GM21619 (cell line): ENCODE measurements at regions not wholly inside any gene's neighbourhood (a gene's known extent, or its start where the extent isn't known, plus 50 kb on each side); places are given as distances from the start of the nearest gene placed in this dataset.
"Not testable (repeated sequence)": the region's sequence is repeated elsewhere in the genome, so short reads cannot be mapped to it uniquely, and the experiment has no call there.

Experiments
- ATAC-seq: cut with Tn5 transposase; IDR thresholded peaks from one replicate; pipeline ENCODE4 v1.9.1; 2021; ENCODE audit not compliant: unreplicated experiment

GRCh38 chr4:83731609-83732008 is 195.7 kb downstream of the GPAT3 start:
- no peak for ATAC-seq

- not testable (repeated sequence) for ATAC-seq
Measured at GRCh38 chr4:83730958-83731357, 195.1 kb downstream of the GPAT3 start.

- ATAC-seq, result no peak
Measured at GRCh38 chr4:83728191-83728590, 192.3 kb downstream of the GPAT3 start.

- ATAC-seq, result no peak
Measured at GRCh38 chr4:83725336-83726085, 189.6 kb downstream of the GPAT3 start.

GRCh38 chr4:83724485-83725335 is 188.8 kb downstream of the GPAT3 start:
- ATAC-seq, result no peak

- no peak for ATAC-seq
Measured at GRCh38 chr4:83723609-83724008, 187.7 kb downstream of the GPAT3 start.

GRCh38 chr4:83722730-83723269 is 186.9 kb downstream of the GPAT3 start:
- no peak for ATAC-seq

GRCh38 chr4:83716874-83717273 is 181.0 kb downstream of the GPAT3 start:
- no peak for ATAC-seq

- no peak for ATAC-seq
Measured at GRCh38 chr4:83712890-83713289, 177.0 kb downstream of the GPAT3 start.

- ATAC-seq, result no peak
Measured at GRCh38 chr4:83709627-83710026, 173.7 kb downstream of the GPAT3 start.

- no peak for ATAC-seq
Measured at GRCh38 chr4:83708500-83709175, 172.7 kb downstream of the GPAT3 start.

GRCh38 chr4:83704786-83705185 is 168.9 kb downstream of the GPAT3 start:
- ATAC-seq, result no peak

- ATAC-seq, result no peak
Measured at GRCh38 chr4:83703752-83704151, 167.8 kb downstream of the GPAT3 start.

- ATAC-seq, result no peak
Measured at GRCh38 chr4:83701041-83701440, 165.1 kb downstream of the GPAT3 start.

GRCh38 chr4:83699358-83699757 is 163.4 kb downstream of the GPAT3 start:
- ATAC-seq, result no peak

- ATAC-seq, result no peak
Measured at GRCh38 chr4:83692028-83692427, 156.1 kb downstream of the GPAT3 start.

GRCh38 chr4:83686166-83686565 is 150.3 kb downstream of the GPAT3 start:
- ATAC-seq, result no peak

GRCh38 chr4:83679692-83680091 is 143.8 kb downstream of the GPAT3 start:
- no peak for ATAC-seq

GRCh38 chr4:83679254-83679653 is 143.3 kb downstream of the GPAT3 start:
- no peak for ATAC-seq

- no peak for ATAC-seq
Measured at GRCh38 chr4:83677656-83678055, 141.7 kb downstream of the GPAT3 start.

- no peak for ATAC-seq
Measured at GRCh38 chr4:83664741-83665140, 128.8 kb downstream of the GPAT3 start.
